ENCODE measurements at regions not wholly inside any gene's neighbourhood (a gene's known extent, or its start where the extent isn't known, plus 50 kb on each side); places are given as distances from the start of the nearest gene placed in this dataset.

- TF ChIP-seq POLR2AphosphoS5 (IDR thresholded peaks at IDR 0.05) = no peak
- TF ChIP-seq, protein P1, sequence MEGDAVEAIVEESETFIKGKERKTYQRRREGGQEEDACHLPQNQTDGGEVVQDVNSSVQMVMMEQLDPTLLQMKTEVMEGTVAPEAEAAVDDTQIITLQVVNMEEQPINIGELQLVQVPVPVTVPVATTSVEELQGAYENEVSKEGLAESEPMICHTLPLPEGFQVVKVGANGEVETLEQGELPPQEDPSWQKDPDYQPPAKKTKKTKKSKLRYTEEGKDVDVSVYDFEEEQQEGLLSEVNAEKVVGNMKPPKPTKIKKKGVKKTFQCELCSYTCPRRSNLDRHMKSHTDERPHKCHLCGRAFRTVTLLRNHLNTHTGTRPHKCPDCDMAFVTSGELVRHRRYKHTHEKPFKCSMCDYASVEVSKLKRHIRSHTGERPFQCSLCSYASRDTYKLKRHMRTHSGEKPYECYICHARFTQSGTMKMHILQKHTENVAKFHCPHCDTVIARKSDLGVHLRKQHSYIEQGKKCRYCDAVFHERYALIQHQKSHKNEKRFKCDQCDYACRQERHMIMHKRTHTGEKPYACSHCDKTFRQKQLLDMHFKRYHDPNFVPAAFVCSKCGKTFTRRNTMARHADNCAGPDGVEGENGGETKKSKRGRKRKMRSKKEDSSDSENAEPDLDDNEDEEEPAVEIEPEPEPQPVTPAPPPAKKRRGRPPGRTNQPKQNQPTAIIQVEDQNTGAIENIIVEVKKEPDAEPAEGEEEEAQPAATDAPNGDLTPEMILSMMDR (IDR thresholded peaks at IDR 0.05) = no peak
- TF ChIP-seq POLR2A (IDR thresholded peaks at IDR 0.05) = no peak
Observed at GRCh38 chr1:87591492-87591891, 262.8 kb downstream of the LMO4 start.
